ENCODE measurements at regions not wholly inside any gene's neighbourhood (a gene's known extent, or its start where the extent isn't known, plus 50 kb on each side); places are given as distances from the start of the nearest gene placed in this dataset.
"Not testable (repeated sequence)": the region's sequence is repeated elsewhere in the genome, so short reads cannot be mapped to it uniquely, and the experiment has no call there.

DNA sequence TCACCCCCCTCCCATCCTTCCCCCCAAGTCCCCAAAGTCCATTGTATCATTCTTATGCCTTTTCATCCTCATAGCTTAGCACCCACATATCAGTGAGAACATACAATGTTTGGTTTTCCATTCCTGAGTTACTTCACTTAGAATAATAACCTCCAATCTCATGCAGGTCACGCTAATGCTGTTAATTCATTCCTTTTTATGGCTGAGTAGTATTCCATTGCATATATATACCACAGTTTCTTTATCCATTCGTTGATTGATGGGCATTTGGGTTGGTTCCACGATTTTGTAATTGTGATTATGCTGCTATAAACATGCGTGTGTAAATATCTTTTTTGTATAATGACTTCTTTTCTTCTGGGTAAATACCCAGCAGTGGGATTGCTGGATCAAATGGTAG lies 621.9 kb upstream of the NRP1 start:
- TF ChIP-seq, protein P1, sequence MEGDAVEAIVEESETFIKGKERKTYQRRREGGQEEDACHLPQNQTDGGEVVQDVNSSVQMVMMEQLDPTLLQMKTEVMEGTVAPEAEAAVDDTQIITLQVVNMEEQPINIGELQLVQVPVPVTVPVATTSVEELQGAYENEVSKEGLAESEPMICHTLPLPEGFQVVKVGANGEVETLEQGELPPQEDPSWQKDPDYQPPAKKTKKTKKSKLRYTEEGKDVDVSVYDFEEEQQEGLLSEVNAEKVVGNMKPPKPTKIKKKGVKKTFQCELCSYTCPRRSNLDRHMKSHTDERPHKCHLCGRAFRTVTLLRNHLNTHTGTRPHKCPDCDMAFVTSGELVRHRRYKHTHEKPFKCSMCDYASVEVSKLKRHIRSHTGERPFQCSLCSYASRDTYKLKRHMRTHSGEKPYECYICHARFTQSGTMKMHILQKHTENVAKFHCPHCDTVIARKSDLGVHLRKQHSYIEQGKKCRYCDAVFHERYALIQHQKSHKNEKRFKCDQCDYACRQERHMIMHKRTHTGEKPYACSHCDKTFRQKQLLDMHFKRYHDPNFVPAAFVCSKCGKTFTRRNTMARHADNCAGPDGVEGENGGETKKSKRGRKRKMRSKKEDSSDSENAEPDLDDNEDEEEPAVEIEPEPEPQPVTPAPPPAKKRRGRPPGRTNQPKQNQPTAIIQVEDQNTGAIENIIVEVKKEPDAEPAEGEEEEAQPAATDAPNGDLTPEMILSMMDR (IDR thresholded peaks at IDR 0.05; ENCODE audit: borderline replicate concordance, extremely low read depth, low read length, poor library complexity, severe bottlenecking) = not testable (repeated sequence)
- not testable (repeated sequence) for TF ChIP-seq EZH2 (IDR thresholded peaks at IDR 0.05; ENCODE audit: borderline replicate concordance, low read depth, low read length, severe bottlenecking)
